Thoracic aorta (tissue), 2 donors: ENCODE measurements at regions not wholly inside any gene's neighbourhood (a gene's known extent, or its start where the extent isn't known, plus 50 kb on each side); places are given as distances from the start of the nearest gene placed in this dataset.
"Not testable (repeated sequence)": the region's sequence is repeated elsewhere in the genome, so short reads cannot be mapped to it uniquely, and the experiment has no call there.

Experiments used
- ATAC-seq: fragments of 150-250 bp; one replicate; pipeline ENCODE4 v1.8.0; 2017; ENCODE audit warnings: low read depth; ENCODE audit not compliant: insufficient number of reproducible peaks, low FRiP score
- DNase-seq: peaks from one replicate; pipeline ENCODE4 v3.0.0-alpha.2; 2020; ENCODE audit warnings: low spot score
- H3K27ac ChIP-seq, 2 donors: fragments of 200-600 bp; sonication (generic); 1 replicate in 1 of 2; 2 replicates in 1 of 2; pipeline ENCODE4 v1.5.1; 2016; ENCODE audit warnings: mild to moderate bottlenecking in 2 of 2, moderate library complexity in 2 of 2
- H3K27me3 ChIP-seq: fragments of 200-600 bp; sonication (generic); replicated peaks from 2 replicates; pipeline ENCODE4 v1.6.0; 2016; ENCODE audit warnings: mild to moderate bottlenecking; ENCODE audit not compliant: insufficient read depth
- H3K36me3 ChIP-seq: fragments of 200-600 bp; sonication (generic); one replicate; pipeline ENCODE4 v1.5.1; 2016
- H3K4me1 ChIP-seq, 2 donors: fragments of 200-600 bp; sonication (generic); 1 replicate in 1 of 2; 2 replicates in 1 of 2; pipeline versions ENCODE4 v1.5.1 to v1.6.0; 2016; ENCODE audit warnings: low read depth in 2 of 2, mild to moderate bottlenecking in 1 of 2; ENCODE audit not compliant: control insufficient read depth in 1 of 2
- H3K4me3 ChIP-seq: fragments of 200-600 bp; sonication (generic); 2 replicates; pipeline ENCODE4 v1.5.1; 2016; ENCODE audit warnings: mild to moderate bottlenecking
- H3K9me3 ChIP-seq: fragments of 200-600 bp; sonication (generic); 2 replicates; pipeline ENCODE4 v1.5.1; 2016
- TF ChIP-seq, protein P1 (sequence below): fragments of 200-600 bp; sonication (generic); IDR thresholded peaks from one replicate; pipeline ENCODE4 v1.5.1; 2019; ENCODE audit warnings: antibody characterized with exemption

DNA sequence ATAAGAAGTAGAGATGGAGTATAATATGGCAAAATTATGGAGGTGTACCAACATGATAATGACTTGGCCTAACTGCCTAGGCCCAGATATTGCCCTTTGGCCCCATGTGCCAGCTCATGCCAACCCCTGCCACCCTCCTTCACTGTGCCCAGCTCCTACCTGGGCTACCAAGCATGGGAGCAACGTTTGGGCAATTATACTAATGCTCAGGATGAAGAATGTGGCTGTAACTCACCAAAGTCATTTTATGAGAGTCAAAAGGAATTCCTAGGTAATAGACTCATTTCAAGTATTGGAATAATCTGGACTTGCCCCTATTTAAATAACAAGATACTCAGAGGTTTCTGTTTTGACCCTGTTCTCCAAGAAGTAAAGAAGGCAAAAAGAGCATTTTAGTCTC is 240.2 kb upstream of the IL12A start:
- Histone ChIP-seq H3K36me3 (no peaks in the 10 kb centered on the region), H3K9me3 (no peaks in the 10 kb centered on the region), H3K27ac (no peak overlapping the region), H3K4me3 (no peak overlapping the region), H3K4me1 (no peaks in the 10 kb centered on the region), H3K27me3 (no peaks in the 10 kb centered on the region)
- ATAC-seq = no peak
- TF ChIP-seq, protein P1, sequence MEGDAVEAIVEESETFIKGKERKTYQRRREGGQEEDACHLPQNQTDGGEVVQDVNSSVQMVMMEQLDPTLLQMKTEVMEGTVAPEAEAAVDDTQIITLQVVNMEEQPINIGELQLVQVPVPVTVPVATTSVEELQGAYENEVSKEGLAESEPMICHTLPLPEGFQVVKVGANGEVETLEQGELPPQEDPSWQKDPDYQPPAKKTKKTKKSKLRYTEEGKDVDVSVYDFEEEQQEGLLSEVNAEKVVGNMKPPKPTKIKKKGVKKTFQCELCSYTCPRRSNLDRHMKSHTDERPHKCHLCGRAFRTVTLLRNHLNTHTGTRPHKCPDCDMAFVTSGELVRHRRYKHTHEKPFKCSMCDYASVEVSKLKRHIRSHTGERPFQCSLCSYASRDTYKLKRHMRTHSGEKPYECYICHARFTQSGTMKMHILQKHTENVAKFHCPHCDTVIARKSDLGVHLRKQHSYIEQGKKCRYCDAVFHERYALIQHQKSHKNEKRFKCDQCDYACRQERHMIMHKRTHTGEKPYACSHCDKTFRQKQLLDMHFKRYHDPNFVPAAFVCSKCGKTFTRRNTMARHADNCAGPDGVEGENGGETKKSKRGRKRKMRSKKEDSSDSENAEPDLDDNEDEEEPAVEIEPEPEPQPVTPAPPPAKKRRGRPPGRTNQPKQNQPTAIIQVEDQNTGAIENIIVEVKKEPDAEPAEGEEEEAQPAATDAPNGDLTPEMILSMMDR = no peak
- DNase-seq = no peak

DNA sequence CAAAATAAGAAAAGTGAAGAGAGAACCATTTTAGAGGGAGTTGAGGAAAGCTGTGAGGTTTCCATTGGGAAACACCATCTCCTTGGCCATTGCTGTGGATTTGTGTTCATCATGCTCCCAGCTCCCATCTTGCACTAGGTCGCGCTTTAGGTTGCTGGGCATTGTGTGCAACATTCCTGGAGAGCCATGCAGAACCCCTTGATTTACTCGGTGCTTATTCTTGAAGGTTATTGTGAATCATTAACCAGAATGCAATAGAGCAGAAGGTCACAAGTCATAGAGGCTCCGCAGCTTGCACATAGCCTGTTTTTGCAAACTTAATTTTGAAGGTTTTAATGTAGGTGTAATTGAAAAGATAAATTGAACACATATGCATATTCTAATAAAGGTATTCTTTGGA is 239.2 kb upstream of the IL12A start:
- ATAC-seq (no peak), DNase-seq (no peak)
- Histone ChIP-seq H3K4me1 (no peaks in the 10 kb centered on the region), H3K36me3 (no peaks in the 10 kb centered on the region), H3K27me3 (no peaks in the 10 kb centered on the region), H3K4me3 (no peak overlapping the region), H3K27ac (no peak overlapping the region), H3K9me3 (no peaks in the 10 kb centered on the region)
- TF ChIP-seq, protein P1 = no peak

DNA sequence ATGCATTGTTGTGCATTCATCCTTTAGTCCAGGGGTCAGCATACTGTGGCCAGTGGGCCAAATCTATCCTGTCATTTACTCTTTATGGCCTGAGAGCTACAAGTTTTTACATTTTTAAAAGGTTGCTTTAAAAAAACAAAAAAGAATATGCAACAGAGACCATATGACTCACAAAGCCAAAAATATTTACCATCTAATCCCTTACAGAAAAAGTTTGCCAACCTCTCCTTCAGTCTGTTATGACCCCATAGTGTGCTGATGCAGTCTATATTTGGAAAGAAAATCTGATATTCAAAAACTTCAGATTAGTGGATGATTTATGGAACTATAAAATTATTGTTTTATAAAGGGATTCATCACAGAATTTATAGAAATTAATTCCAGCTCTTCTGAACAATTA is 237.5 kb upstream of the IL12A start:
- TF ChIP-seq, protein P1 = no peak
- no peak overlapping the region for H3K27ac ChIP-seq

DNA sequence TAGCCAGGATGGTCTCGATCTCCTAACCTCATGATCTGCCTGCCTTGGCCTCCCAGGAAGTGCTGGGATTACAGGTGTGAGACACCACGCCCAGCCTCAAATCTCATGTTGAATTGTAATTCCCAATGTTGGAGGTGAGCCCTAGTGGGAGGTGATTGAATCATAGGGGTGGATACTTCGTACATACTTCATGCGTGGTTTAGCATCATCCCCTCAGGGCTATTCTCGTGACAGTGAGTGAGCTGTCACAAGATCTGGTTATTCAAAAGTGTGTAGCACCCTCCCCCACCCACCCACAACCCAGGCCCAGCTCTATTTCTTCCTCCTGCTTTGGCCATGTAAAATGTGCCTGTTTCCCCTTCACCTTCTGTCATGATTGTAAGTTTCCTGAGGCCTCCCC is 236.9 kb upstream of the IL12A start:
- H3K27me3 ChIP-seq = no peaks in the 10 kb centered on the region
- H3K27ac ChIP-seq = no peak overlapping the region
- no peaks in the 10 kb centered on the region for H3K36me3 ChIP-seq
- H3K4me3 ChIP-seq = no peak overlapping the region
- no peaks in the 10 kb centered on the region for H3K4me1 ChIP-seq
- TF ChIP-seq, protein P1 = no peak
- no peaks in the 10 kb centered on the region for H3K9me3 ChIP-seq
- no peak for ATAC-seq
- DNase-seq = no peak

More for the DNA sequence above, 237.5 kb upstream of the IL12A start:
- no peaks in the 10 kb centered on the region for H3K36me3 ChIP-seq
- H3K27me3 ChIP-seq = no peaks in the 10 kb centered on the region
- ATAC-seq (no peak), DNase-seq (no peak)
- no peaks in the 10 kb centered on the region for H3K9me3 ChIP-seq
- no peak overlapping the region for H3K4me3 ChIP-seq
- no peaks in the 10 kb centered on the region for H3K4me1 ChIP-seq

DNA sequence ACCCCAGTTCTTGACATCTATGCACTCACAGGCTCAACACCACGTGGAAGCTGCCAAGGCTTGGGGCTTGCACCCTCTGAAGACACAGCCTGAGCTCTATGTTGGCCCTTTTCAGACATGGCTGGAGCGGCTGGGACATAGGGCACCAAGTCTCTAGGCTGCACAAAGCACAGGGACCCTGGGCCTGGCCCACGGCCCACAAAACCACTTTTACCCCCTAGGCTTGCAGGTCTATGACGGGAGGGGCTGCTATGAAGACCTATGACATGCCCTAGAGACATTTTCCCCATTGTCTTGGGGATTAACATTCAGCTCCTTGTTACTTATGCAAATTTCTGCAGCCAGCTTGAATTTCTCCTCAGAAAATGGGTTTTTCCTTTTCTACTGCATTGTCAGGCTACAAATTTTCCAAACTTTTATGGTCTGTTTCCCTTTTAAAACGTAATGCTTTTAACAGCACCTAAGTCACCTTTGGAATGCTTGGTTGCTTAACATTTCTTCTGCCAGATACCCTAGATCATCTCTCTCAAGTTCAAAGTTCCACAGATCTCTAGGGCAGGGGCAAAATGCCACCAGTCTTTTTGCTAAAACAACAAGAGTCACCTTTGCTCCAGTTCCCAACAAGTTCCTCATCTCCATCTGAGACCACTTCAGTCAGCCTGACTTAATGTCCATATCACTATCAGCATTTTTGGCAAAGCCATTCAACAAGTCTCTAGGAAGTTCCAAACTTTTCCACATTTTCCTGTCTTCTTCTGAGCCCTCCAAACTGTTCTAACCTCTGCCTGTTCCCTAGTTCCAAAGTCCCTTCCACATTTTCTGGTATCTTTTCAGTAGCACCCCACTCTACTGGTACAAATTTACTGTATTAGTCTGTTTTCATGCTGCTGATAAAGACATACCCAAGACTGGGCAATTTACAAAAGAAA is 232.1 kb upstream of the IL12A start:
- not testable (repeated sequence) for H3K9me3 ChIP-seq, H3K36me3 ChIP-seq, DNase-seq, H3K27ac ChIP-seq, H3K4me1 ChIP-seq, H3K27me3 ChIP-seq, ATAC-seq, H3K4me3 ChIP-seq
